Loucy (cell line): ENCODE measurements at regions not wholly inside any gene's neighbourhood (a gene's known extent, or its start where the extent isn't known, plus 50 kb on each side); places are given as distances from the start of the nearest gene placed in this dataset.

Experiments
- CTCF ChIP-seq: fragments of 200-600 bp; sonication (generic); conservative IDR thresholded peaks from 2 replicates; pipeline ENCODE4 v1.5.1; 2014; ENCODE audit warnings: mild to moderate bottlenecking, antibody characterized with exemption, low read length
- EZH2phosphoT487 ChIP-seq: fragments of 200-600 bp; IDR thresholded peaks from 2 replicates; pipeline ENCODE4 v1.6.1; 2018; ENCODE audit warnings: antibody characterized with exemption, mild to moderate bottlenecking, moderate library complexity, borderline replicate concordance

DNA sequence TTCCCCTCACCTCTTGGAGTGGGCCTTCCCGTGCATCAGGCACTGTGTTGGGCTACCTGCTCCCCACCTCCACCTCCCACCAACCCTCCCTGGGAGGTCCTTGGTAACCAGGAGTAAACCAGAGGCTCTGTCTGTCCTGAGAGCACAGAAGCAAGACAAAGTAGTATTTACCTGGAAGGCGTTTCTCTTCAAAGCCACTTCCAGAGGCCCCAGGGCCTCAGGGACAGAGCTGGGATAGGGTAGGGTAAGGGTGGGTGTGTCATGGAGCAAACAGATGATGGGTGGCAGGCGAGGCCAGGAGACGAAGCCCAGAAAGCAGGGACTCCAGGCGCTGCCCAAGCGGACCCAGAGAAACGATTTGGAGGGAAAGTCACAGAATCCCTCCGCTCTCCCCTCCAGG is 77.2 kb upstream of the TARDBP start:
- no peak for TF ChIP-seq CTCF
- no peak for TF ChIP-seq EZH2phosphoT487
